ENCODE measurements at regions not wholly inside any gene's neighbourhood (a gene's known extent, or its start where the extent isn't known, plus 50 kb on each side); places are given as distances from the start of the nearest gene placed in this dataset.
"Not testable (repeated sequence)": the region's sequence is repeated elsewhere in the genome, so short reads cannot be mapped to it uniquely, and the experiment has no call there.

- no peak for DNase-seq
Observed at GRCh38 chr11:38538866-38539680, 1941.0 kb upstream of the RAG2 start.

- no peak for DNase-seq
Observed at GRCh38 chr11:38530226-38530625, 1932.2 kb upstream of the RAG2 start.

- DNase-seq: no peak
Observed at GRCh38 chr11:38524945-38525344, 1926.9 kb upstream of the RAG2 start.

GRCh38 chr11:38517991-38518390, 1920.0 kb upstream of the RAG2 start:
- no peak for DNase-seq

- not testable (repeated sequence) for DNase-seq
Observed at GRCh38 chr11:38512830-38513229, 1914.8 kb upstream of the RAG2 start.

GRCh38 chr11:38510041-38510440, 1912.0 kb upstream of the RAG2 start:
- no peak for DNase-seq

GRCh38 chr11:38503876-38504275, 1905.8 kb upstream of the RAG2 start:
- DNase-seq: no peak

- no peak for DNase-seq
Observed at GRCh38 chr11:38498721-38499120, 1900.7 kb upstream of the RAG2 start.

GRCh38 chr11:38491986-38492385, 1894.0 kb upstream of the RAG2 start:
- no peak for DNase-seq

GRCh38 chr11:38481391-38481790, 1883.4 kb upstream of the RAG2 start:
- peak in 1 of 2 experiments; percentile 21 for DNase-seq

- DNase-seq: no peak
Observed at GRCh38 chr11:38476808-38477575, 1879.0 kb upstream of the RAG2 start.

- no peak for DNase-seq
Observed at GRCh38 chr11:38461751-38462150, 1863.7 kb upstream of the RAG2 start.

GRCh38 chr11:38460896-38461295, 1862.9 kb upstream of the RAG2 start:
- DNase-seq: no peak

GRCh38 chr11:38460429-38460828, 1862.4 kb upstream of the RAG2 start:
- no peak for DNase-seq

GRCh38 chr11:38456371-38456770, 1858.3 kb upstream of the RAG2 start:
- DNase-seq: no peak

GRCh38 chr11:38448284-38448683, 1850.2 kb upstream of the RAG2 start:
- DNase-seq: no peak

GRCh38 chr11:38446336-38446735, 1848.3 kb upstream of the RAG2 start:
- no peak for DNase-seq

- DNase-seq: no peak
Observed at GRCh38 chr11:38438091-38438490, 1840.1 kb upstream of the RAG2 start.

GRCh38 chr11:38425578-38425977, 1827.5 kb upstream of the RAG2 start:
- no peak for DNase-seq

GRCh38 chr11:38423042-38423441, 1825.0 kb upstream of the RAG2 start:
- no peak for DNase-seq

GRCh38 chr11:38416141-38416540, 1818.1 kb upstream of the RAG2 start:
- no peak for DNase-seq

- no peak for DNase-seq
Observed at GRCh38 chr11:38411149-38411548, 1813.1 kb upstream of the RAG2 start.

- no peak for DNase-seq
Observed at GRCh38 chr11:38402063-38402462, 1804.0 kb upstream of the RAG2 start.

- DNase-seq: no peak
Observed at GRCh38 chr11:38392176-38392575, 1794.1 kb upstream of the RAG2 start.

Measured in NCI-H1930 (cell line).